H1 (cell line): ENCODE measurements at regions not wholly inside any gene's neighbourhood (a gene's known extent, or its start where the extent isn't known, plus 50 kb on each side); places are given as distances from the start of the nearest gene placed in this dataset.

ENCODE experiments used
- POLR2AphosphoS5 ChIP-seq: IDR thresholded peaks from 2 replicates; pipeline ENCODE4 v1.6.1; 2011; ENCODE audit warnings: low read depth, low read length
- TF ChIP-seq, protein P1 (sequence below): fragments of 300-600 bp; sonication (generic); IDR thresholded peaks from 2 replicates; pipeline ENCODE4 v1.7.1; 2012; ENCODE audit warnings: low read length, moderate library complexity, mild to moderate bottlenecking, inconsistent platforms; ENCODE audit not compliant: insufficient replicate concordance

DNA sequence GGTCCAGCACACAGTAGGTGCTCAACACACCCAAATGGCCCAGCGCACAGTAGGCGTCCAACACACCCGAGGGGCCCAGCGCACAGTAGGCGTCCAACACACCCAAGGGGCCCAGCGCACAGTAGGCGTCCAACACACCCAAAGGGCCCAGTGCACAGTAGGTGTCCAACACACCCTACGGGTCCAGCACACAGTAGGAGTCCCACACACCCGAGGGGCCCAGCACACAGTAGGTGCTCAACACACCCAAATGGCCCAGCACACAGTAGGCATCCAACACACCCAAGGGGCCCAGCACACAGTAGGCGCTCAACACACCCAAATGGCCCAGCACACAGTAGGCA lies 80.8 kb downstream of the FOXL3 start (continued):
- TF ChIP-seq, protein P1, sequence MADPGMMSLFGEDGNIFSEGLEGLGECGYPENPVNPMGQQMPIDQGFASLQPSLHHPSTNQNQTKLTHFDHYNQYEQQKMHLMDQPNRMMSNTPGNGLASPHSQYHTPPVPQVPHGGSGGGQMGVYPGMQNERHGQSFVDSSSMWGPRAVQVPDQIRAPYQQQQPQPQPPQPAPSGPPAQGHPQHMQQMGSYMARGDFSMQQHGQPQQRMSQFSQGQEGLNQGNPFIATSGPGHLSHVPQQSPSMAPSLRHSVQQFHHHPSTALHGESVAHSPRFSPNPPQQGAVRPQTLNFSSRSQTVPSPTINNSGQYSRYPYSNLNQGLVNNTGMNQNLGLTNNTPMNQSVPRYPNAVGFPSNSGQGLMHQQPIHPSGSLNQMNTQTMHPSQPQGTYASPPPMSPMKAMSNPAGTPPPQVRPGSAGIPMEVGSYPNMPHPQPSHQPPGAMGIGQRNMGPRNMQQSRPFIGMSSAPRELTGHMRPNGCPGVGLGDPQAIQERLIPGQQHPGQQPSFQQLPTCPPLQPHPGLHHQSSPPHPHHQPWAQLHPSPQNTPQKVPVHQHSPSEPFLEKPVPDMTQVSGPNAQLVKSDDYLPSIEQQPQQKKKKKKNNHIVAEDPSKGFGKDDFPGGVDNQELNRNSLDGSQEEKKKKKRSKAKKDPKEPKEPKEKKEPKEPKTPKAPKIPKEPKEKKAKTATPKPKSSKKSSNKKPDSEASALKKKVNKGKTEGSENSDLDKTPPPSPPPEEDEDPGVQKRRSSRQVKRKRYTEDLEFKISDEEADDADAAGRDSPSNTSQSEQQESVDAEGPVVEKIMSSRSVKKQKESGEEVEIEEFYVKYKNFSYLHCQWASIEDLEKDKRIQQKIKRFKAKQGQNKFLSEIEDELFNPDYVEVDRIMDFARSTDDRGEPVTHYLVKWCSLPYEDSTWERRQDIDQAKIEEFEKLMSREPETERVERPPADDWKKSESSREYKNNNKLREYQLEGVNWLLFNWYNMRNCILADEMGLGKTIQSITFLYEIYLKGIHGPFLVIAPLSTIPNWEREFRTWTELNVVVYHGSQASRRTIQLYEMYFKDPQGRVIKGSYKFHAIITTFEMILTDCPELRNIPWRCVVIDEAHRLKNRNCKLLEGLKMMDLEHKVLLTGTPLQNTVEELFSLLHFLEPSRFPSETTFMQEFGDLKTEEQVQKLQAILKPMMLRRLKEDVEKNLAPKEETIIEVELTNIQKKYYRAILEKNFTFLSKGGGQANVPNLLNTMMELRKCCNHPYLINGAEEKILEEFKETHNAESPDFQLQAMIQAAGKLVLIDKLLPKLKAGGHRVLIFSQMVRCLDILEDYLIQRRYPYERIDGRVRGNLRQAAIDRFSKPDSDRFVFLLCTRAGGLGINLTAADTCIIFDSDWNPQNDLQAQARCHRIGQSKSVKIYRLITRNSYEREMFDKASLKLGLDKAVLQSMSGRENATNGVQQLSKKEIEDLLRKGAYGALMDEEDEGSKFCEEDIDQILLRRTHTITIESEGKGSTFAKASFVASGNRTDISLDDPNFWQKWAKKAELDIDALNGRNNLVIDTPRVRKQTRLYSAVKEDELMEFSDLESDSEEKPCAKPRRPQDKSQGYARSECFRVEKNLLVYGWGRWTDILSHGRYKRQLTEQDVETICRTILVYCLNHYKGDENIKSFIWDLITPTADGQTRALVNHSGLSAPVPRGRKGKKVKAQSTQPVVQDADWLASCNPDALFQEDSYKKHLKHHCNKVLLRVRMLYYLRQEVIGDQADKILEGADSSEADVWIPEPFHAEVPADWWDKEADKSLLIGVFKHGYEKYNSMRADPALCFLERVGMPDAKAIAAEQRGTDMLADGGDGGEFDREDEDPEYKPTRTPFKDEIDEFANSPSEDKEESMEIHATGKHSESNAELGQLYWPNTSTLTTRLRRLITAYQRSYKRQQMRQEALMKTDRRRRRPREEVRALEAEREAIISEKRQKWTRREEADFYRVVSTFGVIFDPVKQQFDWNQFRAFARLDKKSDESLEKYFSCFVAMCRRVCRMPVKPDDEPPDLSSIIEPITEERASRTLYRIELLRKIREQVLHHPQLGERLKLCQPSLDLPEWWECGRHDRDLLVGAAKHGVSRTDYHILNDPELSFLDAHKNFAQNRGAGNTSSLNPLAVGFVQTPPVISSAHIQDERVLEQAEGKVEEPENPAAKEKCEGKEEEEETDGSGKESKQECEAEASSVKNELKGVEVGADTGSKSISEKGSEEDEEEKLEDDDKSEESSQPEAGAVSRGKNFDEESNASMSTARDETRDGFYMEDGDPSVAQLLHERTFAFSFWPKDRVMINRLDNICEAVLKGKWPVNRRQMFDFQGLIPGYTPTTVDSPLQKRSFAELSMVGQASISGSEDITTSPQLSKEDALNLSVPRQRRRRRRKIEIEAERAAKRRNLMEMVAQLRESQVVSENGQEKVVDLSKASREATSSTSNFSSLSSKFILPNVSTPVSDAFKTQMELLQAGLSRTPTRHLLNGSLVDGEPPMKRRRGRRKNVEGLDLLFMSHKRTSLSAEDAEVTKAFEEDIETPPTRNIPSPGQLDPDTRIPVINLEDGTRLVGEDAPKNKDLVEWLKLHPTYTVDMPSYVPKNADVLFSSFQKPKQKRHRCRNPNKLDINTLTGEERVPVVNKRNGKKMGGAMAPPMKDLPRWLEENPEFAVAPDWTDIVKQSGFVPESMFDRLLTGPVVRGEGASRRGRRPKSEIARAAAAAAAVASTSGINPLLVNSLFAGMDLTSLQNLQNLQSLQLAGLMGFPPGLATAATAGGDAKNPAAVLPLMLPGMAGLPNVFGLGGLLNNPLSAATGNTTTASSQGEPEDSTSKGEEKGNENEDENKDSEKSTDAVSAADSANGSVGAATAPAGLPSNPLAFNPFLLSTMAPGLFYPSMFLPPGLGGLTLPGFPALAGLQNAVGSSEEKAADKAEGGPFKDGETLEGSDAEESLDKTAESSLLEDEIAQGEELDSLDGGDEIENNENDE, result no peak
- no peak for TF ChIP-seq POLR2AphosphoS5
- TF ChIP-seq, all 59 proteins: peak for 0
